GM12865 (cell line): ENCODE measurements at regions not wholly inside any gene's neighbourhood (a gene's known extent, or its start where the extent isn't known, plus 50 kb on each side); places are given as distances from the start of the nearest gene placed in this dataset.

Experiments used
- DNase-seq: peaks from one replicate; pipeline ENCODE4 v3.0.0; 2010; ENCODE audit warnings: low read depth
- H3K4me3 ChIP-seq: 2 replicates; pipeline ENCODE4 v1.5.1; 2011; ENCODE audit warnings: mild to moderate bottlenecking, low read depth, low read length, control low read depth
- CTCF ChIP-seq: IDR thresholded peaks from 2 replicates; pipeline ENCODE4 v1.5.1; 2011; ENCODE audit warnings: low read length, control low read depth, low read depth, inconsistent platforms; ENCODE audit not compliant: insufficient read depth; ENCODE audit errors: missing control alignments

GRCh38 chr18:77658751-77659448, 409.3 kb downstream of the GALR1 start:
- no peak overlapping the region for H3K4me3 ChIP-seq
- no peak for TF ChIP-seq CTCF
- DNase-seq = no peak

- no peak for TF ChIP-seq CTCF
- DNase-seq = no peak
- H3K4me3 ChIP-seq = no peak overlapping the region
Measured at GRCh38 chr18:77666613-77667012, 417.0 kb downstream of the GALR1 start.

GRCh38 chr18:77668219-77668618, 418.6 kb downstream of the GALR1 start:
- H3K4me3 ChIP-seq = no peak overlapping the region
- TF ChIP-seq CTCF = no peak
- no peak for DNase-seq

GRCh38 chr18:77669331-77669730, 419.7 kb downstream of the GALR1 start:
- DNase-seq = no peak
- H3K4me3 ChIP-seq = no peak overlapping the region
- TF ChIP-seq CTCF = no peak

- no peak for TF ChIP-seq CTCF
- no peak for DNase-seq
- H3K4me3 ChIP-seq = no peak overlapping the region
Measured at GRCh38 chr18:77671456-77672167, 422.0 kb downstream of the GALR1 start.

GRCh38 chr18:77676910-77677309, 427.3 kb downstream of the GALR1 start:
- no peak for DNase-seq
- TF ChIP-seq CTCF = no peak
- H3K4me3 ChIP-seq = no peak overlapping the region
